Heart right ventricle (tissue), 16 donors: ENCODE measurements at regions not wholly inside any gene's neighbourhood (a gene's known extent, or its start where the extent isn't known, plus 50 kb on each side); places are given as distances from the start of the nearest gene placed in this dataset.

Experiments
- ATAC-seq, 8 donors: fragments of 200-7000 bp; cut with Tn5 transposase; one replicate each; pipeline ENCODE4 v1.9.1; 2020; ENCODE audit warnings: mild to moderate bottlenecking in 8 of 8, moderate library complexity in 8 of 8, moderate number of reproducible peaks in 1 of 8
- DNase-seq, 2 donors: peaks; one replicate each; pipeline ENCODE4 v3.0.0-alpha.2; 2020
- H3K27ac ChIP-seq, 10 donors: fragments of 200-600 bp; sonication (generic) in 2 of 10; one replicate each; pipeline versions ENCODE4 v1.5.0 to v1.8.0; 2020 to 2022; ENCODE audit warnings: mild to moderate bottlenecking in 3 of 10
- H3K27me3 ChIP-seq, 7 donors: fragments of 200-600 bp; one replicate each; pipeline ENCODE4 v1.8.0; 2021 to 2022; ENCODE audit warnings: mild to moderate bottlenecking in 2 of 7
- H3K36me3 ChIP-seq, 9 donors: fragments of 200-600 bp; sonication (generic) in 1 of 9; one replicate each; pipeline versions ENCODE4 v1.5.0 to v1.8.0; 2020 to 2022; ENCODE audit warnings: mild to moderate bottlenecking in 2 of 9
- H3K4me1 ChIP-seq, 9 donors: fragments of 200-600 bp; sonication (generic) in 1 of 9; one replicate each; pipeline versions ENCODE4 v1.5.0 to v1.8.0; 2020 to 2022; ENCODE audit warnings: mild to moderate bottlenecking in 4 of 9
- H3K4me3 ChIP-seq, 10 donors: fragments of 200-600 bp; sonication (generic) in 2 of 10; one replicate each; pipeline versions ENCODE4 v1.5.0 to v1.8.0; 2020 to 2022; ENCODE audit warnings: mild to moderate bottlenecking in 7 of 10, moderate library complexity in 2 of 10
- H3K9me3 ChIP-seq, 11 donors: fragments of 200-600 bp in 10 of 11; sonication (generic) in 2 of 11; one replicate each; pipeline versions ENCODE4 v1.5.0 to v1.8.0; 2013 to 2022; ENCODE audit warnings: mild to moderate bottlenecking in 2 of 11, control low read depth in 1 of 11, moderate library complexity in 1 of 11
- CTCF ChIP-seq, 9 donors: fragments of 200-600 bp; sonication (generic) in 2 of 9; IDR thresholded peaks; one replicate each; pipeline versions ENCODE4 v1.5.0 to v1.8.0; 2021 to 2022; ENCODE audit warnings: antibody characterized with exemption in 9 of 9, mild to moderate bottlenecking in 5 of 9, moderate library complexity in 1 of 9
- WGBS, 2 donors: extraction: QIAGEN DNeasy Blood & Tissue Kit; methylation state at CpG; one replicate each; pipeline ENCODE4 v1.1.7; 2013; ENCODE audit warnings: inconsistent platforms in 1 of 2; 5-methylcytosine and 5-hydroxymethylcytosine counted together
- intact Hi-C, 10 donors: fragments of 100-400 bp; cut with DNase I; formaldehyde crosslinking; loops; one replicate each; pipeline versions ENCODE4 v1.11.1 to v1.14.2; 2022
- donor health status: Arrhythmogenic right ventricular cardiomyopathy.
- donor health status: ischemic (EF 13 %, LVEDD 7.1; RV severe dilation, severe dysfunction).
- donor health status: healthy with polysubstance abuse.
- donor health status: DM: no; HTN: yes; CAD: no.
- donor health status: DM: no; HTN: no; CAD: no.
- donor health status: ischemic (EF 25% LVEDD 6.9; RV normal size, moderate dysfunction).
- donor health status: ischemic (EF 25% LVEDD 5.7; RV mildly dilated, moderate dysfunction).
- donor health status: healthy.
- donor health status: DM: yes; HTN: yes; CAD: no.
- donor health status: Ischemic cardiomyopathy.
- donor health status: ischemic (EF 35%, LVEDD 5.7; RV mildly dilated, moderate dysfunction).
- donor health status: nonischemic (EF 11% LVEDD 7.7; RV severe dilation, severe dysfunction).
- donor health status: DM: yes; HTN: yes; CAD: no.
- donor health status: PGD.
- donor health status: ischemic (EF 29% LVEDD 5.4; RV normal size, mild dysfunction).
- donor health status: nonischemic (EF 23%, LVEDD 6.1; RV moderate dilation, normal function).

- intact Hi-C loops: no loop called here
- no peak overlapping the region for H3K4me3 ChIP-seq
- TF ChIP-seq CTCF (IDR thresholded peaks at IDR 0.05): no peak
- peaks cover 0 to 4% (median 0%) of the 10 kb centered on the region in 11 donors for H3K9me3 ChIP-seq
- DNase-seq (no peak), ATAC-seq (no peak)
- H3K27ac ChIP-seq: no peak overlapping the region
- 66 to 83% methylated on average over 1 of the region's 1 CpG for WGBS, 2 donors
- H3K27me3 ChIP-seq: peaks cover 0 to 47% (median 16%) of the 10 kb centered on the region in 7 donors
- no peaks in the 10 kb centered on the region for H3K36me3 ChIP-seq
- H3K4me1 ChIP-seq: no peaks in the 10 kb centered on the region
These were observed 86.5 kb upstream of the CRY1 start for GRCh38 chr12:107179871-107180270.

GRCh38 chr12:107180272-107180671, 86.9 kb upstream of the CRY1 start:
- WGBS, 2 donors: 49 to 64% methylated on average over 1 of the region's 1 CpG
- no peak for DNase-seq

GRCh38 chr12:107184359-107184930, 91.1 kb upstream of the CRY1 start:
- intact Hi-C loops: no loop called here
- H3K27me3 ChIP-seq: peaks cover 0 to 37% (median 12%) of the 10 kb centered on the region in 7 donors
- H3K36me3 ChIP-seq: no peaks in the 10 kb centered on the region
- no peak overlapping the region for H3K4me3 ChIP-seq
- no peak for DNase-seq
- no peak for TF ChIP-seq CTCF (IDR thresholded peaks at IDR 0.05)
- H3K4me1 ChIP-seq: no peaks in the 10 kb centered on the region
- no peak for ATAC-seq
- H3K27ac ChIP-seq: no peak overlapping the region
- WGBS, 2 donors: 58 to 62% methylated on average over 5 of the region's 5 CpGs
- H3K9me3 ChIP-seq: peaks cover 0 to 16% (median 0%) of the 10 kb centered on the region in 11 donors

More at GRCh38 chr12:107180272-107180671, 86.9 kb upstream of the CRY1 start:
- Histone ChIP-seq H3K9me3 (peaks cover 0 to 8% (median 0%) of the 10 kb centered on the region in 11 donors), H3K27ac (no peak overlapping the region), H3K4me3 (no peak overlapping the region), H3K4me1 (no peaks in the 10 kb centered on the region), H3K27me3 (peaks cover 0 to 44% (median 16%) of the 10 kb centered on the region in 7 donors), H3K36me3 (no peaks in the 10 kb centered on the region)
- intact Hi-C loops: no loop called here
- ATAC-seq: no peak
- TF ChIP-seq CTCF (IDR thresholded peaks at IDR 0.05): no peak

- ATAC-seq (no peak), DNase-seq (no peak)
- 57 to 62% methylated on average over 2 of the region's 2 CpGs for WGBS, 2 donors
- intact Hi-C loops: no loop called here
- Histone ChIP-seq H3K4me1 (no peaks in the 10 kb centered on the region), H3K36me3 (no peaks in the 10 kb centered on the region), H3K27ac (no peak overlapping the region), H3K4me3 (no peak overlapping the region), H3K27me3 (peaks cover 0 to 19% (median 0%) of the 10 kb centered on the region in 7 donors), H3K9me3 (peaks cover 0 to 7% (median 0%) of the 10 kb centered on the region in 11 donors)
- TF ChIP-seq CTCF (IDR thresholded peaks at IDR 0.05): no peak
These were observed 103.3 kb upstream of the CRY1 start for GRCh38 chr12:107196681-107197080.
